ENCODE measurements at regions not wholly inside any gene's neighbourhood (a gene's known extent, or its start where the extent isn't known, plus 50 kb on each side); places are given as distances from the start of the nearest gene placed in this dataset.

- TF ChIP-seq GATA2 (IDR thresholded peaks at IDR 0.05; ENCODE audit: low read depth, low read length) (no peak; the same call in 1 of the 2 replicates), GATA3 (IDR thresholded peaks at IDR 0.05; ENCODE audit: low read depth, low read length) (no peak)
Observed at GRCh38 chr11:126135235-126136176, 72.8 kb upstream of the CDON start.

GRCh38 chr11:126134461-126135155 lies 71.9 kb upstream of the CDON start:
- TF ChIP-seq GATA2 (IDR thresholded peaks at IDR 0.05; ENCODE audit: low read depth, low read length): no peak
- TF ChIP-seq GATA3 (IDR thresholded peaks at IDR 0.05; ENCODE audit: low read depth, low read length): no peak

GRCh38 chr11:126133901-126134300 lies 71.2 kb upstream of the CDON start:
- no peak for TF ChIP-seq GATA2 (IDR thresholded peaks at IDR 0.05; ENCODE audit: low read depth, low read length)
- no peak for TF ChIP-seq GATA3 (IDR thresholded peaks at IDR 0.05; ENCODE audit: low read depth, low read length)

- TF ChIP-seq GATA3 (IDR thresholded peaks at IDR 0.05; ENCODE audit: low read depth, low read length) (no peak), GATA2 (IDR thresholded peaks at IDR 0.05; ENCODE audit: low read depth, low read length) (no peak)
Observed at GRCh38 chr11:126132319-126132718, 69.7 kb upstream of the CDON start.

GRCh38 chr11:126129727-126130671 lies 67.3 kb upstream of the CDON start:
- TF ChIP-seq GATA2 (IDR thresholded peaks at IDR 0.05; ENCODE audit: low read depth, low read length) (no peak), GATA3 (IDR thresholded peaks at IDR 0.05; ENCODE audit: low read depth, low read length) (no peak)

- TF ChIP-seq GATA2 (IDR thresholded peaks at IDR 0.05; ENCODE audit: low read depth, low read length) (no peak), GATA3 (IDR thresholded peaks at IDR 0.05; ENCODE audit: low read depth, low read length) (no peak)
Observed at GRCh38 chr11:126127898-126128297, 65.2 kb upstream of the CDON start.

GRCh38 chr11:126127284-126127845 lies 64.7 kb upstream of the CDON start:
- TF ChIP-seq GATA2 (IDR thresholded peaks at IDR 0.05; ENCODE audit: low read depth, low read length) (no peak), GATA3 (IDR thresholded peaks at IDR 0.05; ENCODE audit: low read depth, low read length) (no peak)

GRCh38 chr11:126124231-126124661 lies 61.6 kb upstream of the CDON start:
- TF ChIP-seq GATA2 (IDR thresholded peaks at IDR 0.05; ENCODE audit: low read depth, low read length): no peak
- TF ChIP-seq GATA3 (IDR thresholded peaks at IDR 0.05; ENCODE audit: low read depth, low read length): no peak

- TF ChIP-seq GATA3 (IDR thresholded peaks at IDR 0.05; ENCODE audit: low read depth, low read length) (no peak), GATA2 (IDR thresholded peaks at IDR 0.05; ENCODE audit: low read depth, low read length) (no peak)
Observed at GRCh38 chr11:126123686-126124085, 61.0 kb upstream of the CDON start.

GRCh38 chr11:126122863-126123262 lies 60.2 kb upstream of the CDON start:
- TF ChIP-seq GATA2 (IDR thresholded peaks at IDR 0.05; ENCODE audit: low read depth, low read length) (no peak), GATA3 (IDR thresholded peaks at IDR 0.05; ENCODE audit: low read depth, low read length) (no peak)

GRCh38 chr11:126121296-126121695 lies 58.6 kb upstream of the CDON start:
- no peak for TF ChIP-seq GATA3 (IDR thresholded peaks at IDR 0.05; ENCODE audit: low read depth, low read length)
- TF ChIP-seq GATA2 (IDR thresholded peaks at IDR 0.05; ENCODE audit: low read depth, low read length): no peak

- no peak for TF ChIP-seq GATA2 (IDR thresholded peaks at IDR 0.05; ENCODE audit: low read depth, low read length)
- TF ChIP-seq GATA3 (IDR thresholded peaks at IDR 0.05; ENCODE audit: low read depth, low read length): no peak
Observed at GRCh38 chr11:126118806-126119205, 56.1 kb upstream of the CDON start.

GRCh38 chr11:126115816-126116331 lies 53.2 kb upstream of the CDON start:
- TF ChIP-seq GATA2 (IDR thresholded peaks at IDR 0.05; ENCODE audit: low read depth, low read length) (no peak), GATA3 (IDR thresholded peaks at IDR 0.05; ENCODE audit: low read depth, low read length) (no peak)

Measured in SH-SY5Y (cell line).